Heart right ventricle (tissue), 16 donors: ENCODE measurements at regions not wholly inside any gene's neighbourhood (a gene's known extent, or its start where the extent isn't known, plus 50 kb on each side); places are given as distances from the start of the nearest gene placed in this dataset.

Source experiments
- ATAC-seq, 8 donors: fragments of 200-7000 bp; cut with Tn5 transposase; one replicate each; pipeline ENCODE4 v1.9.1; 2020; ENCODE audit warnings: mild to moderate bottlenecking in 8 of 8, moderate library complexity in 8 of 8, moderate number of reproducible peaks in 1 of 8
- DNase-seq, 2 donors: peaks; one replicate each; pipeline ENCODE4 v3.0.0-alpha.2; 2020
- H3K27ac ChIP-seq, 10 donors: fragments of 200-600 bp; sonication (generic) in 2 of 10; one replicate each; pipeline versions ENCODE4 v1.5.0 to v1.8.0; 2020 to 2022; ENCODE audit warnings: mild to moderate bottlenecking in 3 of 10
- H3K27me3 ChIP-seq, 7 donors: fragments of 200-600 bp; one replicate each; pipeline ENCODE4 v1.8.0; 2021 to 2022; ENCODE audit warnings: mild to moderate bottlenecking in 2 of 7
- H3K36me3 ChIP-seq, 9 donors: fragments of 200-600 bp; sonication (generic) in 1 of 9; one replicate each; pipeline versions ENCODE4 v1.5.0 to v1.8.0; 2020 to 2022; ENCODE audit warnings: mild to moderate bottlenecking in 2 of 9
- H3K4me1 ChIP-seq, 9 donors: fragments of 200-600 bp; sonication (generic) in 1 of 9; one replicate each; pipeline versions ENCODE4 v1.5.0 to v1.8.0; 2020 to 2022; ENCODE audit warnings: mild to moderate bottlenecking in 4 of 9
- H3K4me3 ChIP-seq, 10 donors: fragments of 200-600 bp; sonication (generic) in 2 of 10; one replicate each; pipeline versions ENCODE4 v1.5.0 to v1.8.0; 2020 to 2022; ENCODE audit warnings: mild to moderate bottlenecking in 7 of 10, moderate library complexity in 2 of 10
- H3K9me3 ChIP-seq, 11 donors: fragments of 200-600 bp in 10 of 11; sonication (generic) in 2 of 11; one replicate each; pipeline versions ENCODE4 v1.5.0 to v1.8.0; 2013 to 2022; ENCODE audit warnings: mild to moderate bottlenecking in 2 of 11, control low read depth in 1 of 11, moderate library complexity in 1 of 11
- WGBS, 2 donors: extraction: QIAGEN DNeasy Blood & Tissue Kit; methylation state at CpG; one replicate each; pipeline ENCODE4 v1.1.7; 2013; ENCODE audit warnings: inconsistent platforms in 1 of 2; 5-methylcytosine and 5-hydroxymethylcytosine counted together
- intact Hi-C, 10 donors: fragments of 100-400 bp; cut with DNase I; formaldehyde crosslinking; loops; one replicate each; pipeline versions ENCODE4 v1.11.1 to v1.14.2; 2022
- TF ChIP-seq, protein P1 (sequence below), 9 donors: fragments of 200-600 bp; sonication (generic) in 2 of 9; IDR thresholded peaks; one replicate each; pipeline versions ENCODE4 v1.5.0 to v1.8.0; 2021 to 2022; ENCODE audit warnings: antibody characterized with exemption in 9 of 9, mild to moderate bottlenecking in 5 of 9, moderate library complexity in 1 of 9
- donor health status: Arrhythmogenic right ventricular cardiomyopathy.
- donor health status: ischemic (EF 13 %, LVEDD 7.1; RV severe dilation, severe dysfunction).
- donor health status: healthy with polysubstance abuse.
- donor health status: DM: no; HTN: yes; CAD: no.
- donor health status: DM: no; HTN: no; CAD: no.
- donor health status: ischemic (EF 25% LVEDD 6.9; RV normal size, moderate dysfunction).
- donor health status: ischemic (EF 25% LVEDD 5.7; RV mildly dilated, moderate dysfunction).
- donor health status: healthy.
- donor health status: DM: yes; HTN: yes; CAD: no.
- donor health status: Ischemic cardiomyopathy.
- donor health status: ischemic (EF 35%, LVEDD 5.7; RV mildly dilated, moderate dysfunction).
- donor health status: nonischemic (EF 11% LVEDD 7.7; RV severe dilation, severe dysfunction).
- donor health status: DM: yes; HTN: yes; CAD: no.
- donor health status: PGD.
- donor health status: ischemic (EF 29% LVEDD 5.4; RV normal size, mild dysfunction).
- donor health status: nonischemic (EF 23%, LVEDD 6.1; RV moderate dilation, normal function).

DNA sequence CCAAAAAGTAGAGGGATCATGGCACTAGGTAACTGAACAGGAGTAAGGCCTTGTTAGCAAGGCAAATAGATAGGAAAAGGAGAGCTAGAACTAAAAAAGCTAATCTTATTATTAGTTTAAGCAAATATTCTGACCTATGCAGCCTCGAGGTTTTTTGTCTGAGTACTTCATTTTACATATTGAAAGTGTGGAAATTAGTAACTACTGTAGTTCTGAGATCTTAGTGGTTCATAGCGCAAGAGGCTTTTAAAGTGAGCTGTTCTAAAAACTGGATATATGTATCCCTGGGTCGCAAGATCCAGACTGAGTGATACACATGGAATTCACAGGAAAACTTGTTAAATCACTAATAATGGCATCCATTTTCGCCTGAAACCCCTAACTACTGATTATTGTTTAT, 411.0 kb upstream of the SOX5 start:
- Histone ChIP-seq H3K27ac (no peak overlapping the region), H3K4me1 (no peaks in the 10 kb centered on the region), H3K27me3 (no peaks in the 10 kb centered on the region), H3K9me3 (no peaks in the 10 kb centered on the region), H3K36me3 (no peaks in the 10 kb centered on the region), H3K4me3 (no peak overlapping the region)
- TF ChIP-seq, protein P1, sequence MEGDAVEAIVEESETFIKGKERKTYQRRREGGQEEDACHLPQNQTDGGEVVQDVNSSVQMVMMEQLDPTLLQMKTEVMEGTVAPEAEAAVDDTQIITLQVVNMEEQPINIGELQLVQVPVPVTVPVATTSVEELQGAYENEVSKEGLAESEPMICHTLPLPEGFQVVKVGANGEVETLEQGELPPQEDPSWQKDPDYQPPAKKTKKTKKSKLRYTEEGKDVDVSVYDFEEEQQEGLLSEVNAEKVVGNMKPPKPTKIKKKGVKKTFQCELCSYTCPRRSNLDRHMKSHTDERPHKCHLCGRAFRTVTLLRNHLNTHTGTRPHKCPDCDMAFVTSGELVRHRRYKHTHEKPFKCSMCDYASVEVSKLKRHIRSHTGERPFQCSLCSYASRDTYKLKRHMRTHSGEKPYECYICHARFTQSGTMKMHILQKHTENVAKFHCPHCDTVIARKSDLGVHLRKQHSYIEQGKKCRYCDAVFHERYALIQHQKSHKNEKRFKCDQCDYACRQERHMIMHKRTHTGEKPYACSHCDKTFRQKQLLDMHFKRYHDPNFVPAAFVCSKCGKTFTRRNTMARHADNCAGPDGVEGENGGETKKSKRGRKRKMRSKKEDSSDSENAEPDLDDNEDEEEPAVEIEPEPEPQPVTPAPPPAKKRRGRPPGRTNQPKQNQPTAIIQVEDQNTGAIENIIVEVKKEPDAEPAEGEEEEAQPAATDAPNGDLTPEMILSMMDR (IDR thresholded peaks at IDR 0.05), result no peak
- WGBS, 2 donors, result 83 to 87% methylated on average over 4 of the region's 4 CpGs
- intact Hi-C loops, result loop anchor here in 1 of 10 donors (10.0 kb wide), 1 partner anchor 234 kb away; no protein-coding TSS in a partner anchor
- no peak for ATAC-seq
- no peak for DNase-seq

DNA sequence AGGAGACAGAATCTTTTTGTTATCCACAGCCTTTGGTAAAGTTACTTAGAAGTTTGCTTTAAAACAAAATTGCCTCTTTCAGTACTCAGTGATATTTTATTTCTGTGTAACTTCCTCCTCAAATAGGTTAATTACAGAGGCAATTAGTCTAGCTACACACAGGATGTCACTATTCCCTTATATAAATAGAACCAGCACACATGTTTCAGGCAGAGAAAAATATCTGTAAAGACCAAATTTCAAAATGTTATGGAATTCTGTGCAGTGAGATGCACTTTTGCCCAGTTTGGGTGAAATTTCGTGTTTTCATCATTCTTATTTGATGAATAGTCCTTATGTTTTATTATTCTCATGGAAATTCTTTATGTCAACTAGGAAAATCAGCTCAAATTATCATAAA, 410.6 kb upstream of the SOX5 start:
- ATAC-seq (no peak), DNase-seq (no peak)
- intact Hi-C loops, result loop anchor here in 1 of 10 donors (10.0 kb wide), 1 partner anchor 235 kb away; no protein-coding TSS in a partner anchor
- 63 to 73% methylated on average over 1 of the region's 1 CpG for WGBS, 2 donors
- no peaks in the 10 kb centered on the region for H3K36me3 ChIP-seq
- H3K4me1 ChIP-seq, result no peaks in the 10 kb centered on the region
- no peak overlapping the region for H3K27ac ChIP-seq
- H3K27me3 ChIP-seq, result no peaks in the 10 kb centered on the region
- TF ChIP-seq, protein P1 (IDR thresholded peaks at IDR 0.05), result peak in 3 of 9 donors; percentile 17 to 22 (median 18)
- no peak overlapping the region for H3K4me3 ChIP-seq
- no peaks in the 10 kb centered on the region for H3K9me3 ChIP-seq

DNA sequence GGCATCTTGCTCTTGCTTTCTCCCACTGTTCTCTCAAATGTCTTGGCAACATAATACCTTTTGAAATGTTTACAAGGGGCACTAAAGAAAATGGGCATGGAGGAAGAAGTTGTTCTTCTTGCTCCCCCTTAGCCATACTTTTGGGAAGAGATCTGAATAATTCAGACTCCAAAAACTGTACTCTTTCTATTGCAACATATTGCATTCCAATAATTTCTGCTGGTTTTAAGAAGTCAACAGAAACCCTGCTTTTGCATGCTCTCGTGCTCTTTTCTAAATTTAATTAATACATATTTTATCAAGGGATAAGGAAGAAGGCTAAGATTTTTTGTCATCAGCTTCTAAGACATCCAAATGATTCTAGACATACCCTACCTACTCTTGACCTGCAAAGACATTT, 409.9 kb upstream of the SOX5 start:
- TF ChIP-seq, protein P1 (IDR thresholded peaks at IDR 0.05), result no peak
- Histone ChIP-seq H3K4me1 (no peaks in the 10 kb centered on the region), H3K9me3 (no peaks in the 10 kb centered on the region), H3K27ac (no peak overlapping the region), H3K4me3 (no peak overlapping the region), H3K27me3 (no peaks in the 10 kb centered on the region), H3K36me3 (no peaks in the 10 kb centered on the region)
- 66 to 81% methylated on average over 1 of the region's 1 CpG for WGBS, 2 donors
- intact Hi-C loops, result loop anchor here in 1 of 10 donors (10.0 kb wide), 1 partner anchor 235 kb away; no protein-coding TSS in a partner anchor
- ATAC-seq, result no peak
- no peak for DNase-seq

DNA sequence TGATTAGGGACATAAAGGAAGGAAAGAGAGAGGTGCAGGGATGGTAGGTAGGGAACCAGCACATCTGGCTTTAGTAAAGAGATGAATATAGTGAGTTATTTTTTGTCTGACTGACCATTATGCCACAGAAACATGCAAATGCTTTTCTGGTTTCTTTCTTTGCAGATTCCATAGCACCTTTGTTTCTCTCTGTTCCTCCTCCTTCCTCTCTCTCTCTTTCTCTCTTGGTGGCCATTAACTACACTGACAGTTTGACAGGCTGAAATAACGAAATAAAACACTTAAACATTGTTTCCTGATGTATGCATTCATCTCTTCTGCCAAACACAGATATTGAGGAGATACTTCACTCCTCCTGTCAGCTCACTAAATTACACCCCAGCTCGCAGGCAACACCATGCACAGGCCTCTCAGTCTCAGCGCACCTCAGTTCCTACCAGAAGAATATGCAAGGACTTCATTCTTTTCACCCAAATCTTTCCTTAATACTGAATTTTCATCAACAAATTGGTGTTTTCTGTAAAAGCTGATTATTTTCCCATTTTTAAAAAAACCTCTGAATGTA, 406.9 kb upstream of the SOX5 start:
- ATAC-seq, result no peak
- Histone ChIP-seq H3K4me1 (no peaks in the 10 kb centered on the region), H3K9me3 (no peaks in the 10 kb centered on the region), H3K27ac (no peak overlapping the region), H3K27me3 (no peaks in the 10 kb centered on the region), H3K4me3 (no peak overlapping the region), H3K36me3 (no peaks in the 10 kb centered on the region)
- DNase-seq, result no peak
- 88 to 89% methylated on average over 3 of the region's 3 CpGs for WGBS, 2 donors
- TF ChIP-seq, protein P1 (IDR thresholded peaks at IDR 0.05), result no peak
- intact Hi-C loops, result loop anchor here in 1 of 10 donors (10.0 kb wide), 1 partner anchor 238 kb away; no protein-coding TSS in a partner anchor
